ENCODE measurements at regions not wholly inside any gene's neighbourhood (a gene's known extent, or its start where the extent isn't known, plus 50 kb on each side); places are given as distances from the start of the nearest gene placed in this dataset.
A peak's percentile ranks its signal among the peaks of the same experiment; 100 is the strongest.

DNA sequence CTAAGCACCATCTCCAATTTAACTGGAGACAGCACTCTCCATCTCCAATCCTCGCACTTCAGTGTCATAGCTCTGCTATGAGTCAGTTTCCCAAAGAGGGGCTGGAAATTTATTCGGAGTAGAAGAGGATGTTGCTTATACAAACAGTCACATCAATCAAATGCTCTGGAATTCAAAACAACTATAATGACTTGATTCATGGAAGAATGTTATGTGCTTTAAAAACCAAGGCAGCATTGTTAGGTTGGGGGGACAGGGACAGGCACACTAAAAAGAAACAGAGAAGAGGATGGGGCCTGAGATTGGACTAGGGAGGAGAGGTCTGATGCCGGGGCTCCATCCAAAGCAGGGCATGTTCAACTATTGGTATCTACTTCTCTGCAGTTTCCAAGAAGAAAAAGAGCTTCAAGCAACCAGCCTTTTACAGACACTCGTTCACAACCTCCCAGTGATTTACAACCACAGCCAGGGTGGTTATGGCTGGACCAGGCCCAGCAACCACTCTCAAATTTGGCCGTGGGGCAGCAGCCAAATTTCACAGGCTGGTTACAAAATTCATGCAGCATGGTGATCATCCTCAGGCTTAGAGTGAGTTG is 117.5 kb upstream of the ZNF366 start:
- H3K27ac ChIP-seq: no peak overlapping the region
- H3K4me3 ChIP-seq (ENCODE audit: low read depth, low read length): no peak overlapping the region
- no peaks in the 10 kb centered on the region for H3K27me3 ChIP-seq (replicated peaks)
- in situ Hi-C loops (cut with HindIII; ENCODE audit: low pct_ligation_motif_present, low sequenced_read_pairs): no loop called here
- TF ChIP-seq, protein P1, sequence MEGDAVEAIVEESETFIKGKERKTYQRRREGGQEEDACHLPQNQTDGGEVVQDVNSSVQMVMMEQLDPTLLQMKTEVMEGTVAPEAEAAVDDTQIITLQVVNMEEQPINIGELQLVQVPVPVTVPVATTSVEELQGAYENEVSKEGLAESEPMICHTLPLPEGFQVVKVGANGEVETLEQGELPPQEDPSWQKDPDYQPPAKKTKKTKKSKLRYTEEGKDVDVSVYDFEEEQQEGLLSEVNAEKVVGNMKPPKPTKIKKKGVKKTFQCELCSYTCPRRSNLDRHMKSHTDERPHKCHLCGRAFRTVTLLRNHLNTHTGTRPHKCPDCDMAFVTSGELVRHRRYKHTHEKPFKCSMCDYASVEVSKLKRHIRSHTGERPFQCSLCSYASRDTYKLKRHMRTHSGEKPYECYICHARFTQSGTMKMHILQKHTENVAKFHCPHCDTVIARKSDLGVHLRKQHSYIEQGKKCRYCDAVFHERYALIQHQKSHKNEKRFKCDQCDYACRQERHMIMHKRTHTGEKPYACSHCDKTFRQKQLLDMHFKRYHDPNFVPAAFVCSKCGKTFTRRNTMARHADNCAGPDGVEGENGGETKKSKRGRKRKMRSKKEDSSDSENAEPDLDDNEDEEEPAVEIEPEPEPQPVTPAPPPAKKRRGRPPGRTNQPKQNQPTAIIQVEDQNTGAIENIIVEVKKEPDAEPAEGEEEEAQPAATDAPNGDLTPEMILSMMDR (IDR thresholded peaks at IDR 0.05; ENCODE audit: low read depth, low read length, missing control alignments): no peak
- peak; percentile 23 for DNase-seq
- no peaks in the 10 kb centered on the region for H3K36me3 ChIP-seq (replicated peaks)

- no peak overlapping the region for H3K4me3 ChIP-seq (ENCODE audit: low read depth, low read length)
These were observed 116.7 kb upstream of the ZNF366 start for GRCh38 chr5:72623936-72624335.

DNA sequence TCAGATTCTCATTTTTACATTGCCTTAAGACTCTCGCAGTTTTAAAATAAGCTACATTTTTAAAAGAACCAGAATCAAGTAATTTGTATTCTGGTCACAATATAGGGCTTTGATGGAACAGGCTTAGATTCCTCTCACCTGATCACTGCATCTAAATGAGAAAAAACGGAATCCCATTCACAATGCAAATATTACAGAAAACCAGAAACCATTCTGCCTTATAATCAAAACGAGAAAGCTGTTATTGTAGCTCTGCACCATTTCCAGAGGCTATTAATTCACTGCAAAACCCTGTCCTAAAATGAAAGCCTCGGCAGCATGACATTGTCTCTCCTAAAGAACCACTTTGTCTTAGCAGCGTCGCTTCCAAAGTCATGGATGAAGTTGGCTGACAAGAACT is 116.1 kb upstream of the ZNF366 start:
- in situ Hi-C loops (cut with HindIII; ENCODE audit: low pct_ligation_motif_present, low sequenced_read_pairs): no loop called here
- TF ChIP-seq, protein P1 (IDR thresholded peaks at IDR 0.05; ENCODE audit: low read depth, low read length, missing control alignments): no peak
- Histone ChIP-seq H3K4me3 (ENCODE audit: low read depth, low read length) (no peak overlapping the region), H3K27ac (no peak overlapping the region), H3K36me3 (replicated peaks) (no peaks in the 10 kb centered on the region), H3K27me3 (replicated peaks) (no peaks in the 10 kb centered on the region)
- no peak for DNase-seq

More at GRCh38 chr5:72623936-72624335, 116.7 kb upstream of the ZNF366 start:
- Histone ChIP-seq H3K36me3 (replicated peaks) (no peaks in the 10 kb centered on the region), H3K27me3 (replicated peaks) (no peaks in the 10 kb centered on the region), H3K27ac (no peak overlapping the region)
- in situ Hi-C loops (cut with HindIII; ENCODE audit: low pct_ligation_motif_present, low sequenced_read_pairs): no loop called here
- DNase-seq: no peak
- TF ChIP-seq, protein P1 (IDR thresholded peaks at IDR 0.05; ENCODE audit: low read depth, low read length, missing control alignments): no peak

- TF ChIP-seq, protein P1 (IDR thresholded peaks at IDR 0.05; ENCODE audit: low read depth, low read length, missing control alignments): no peak
- Histone ChIP-seq H3K27ac (no peak overlapping the region), H3K36me3 (replicated peaks) (no peaks in the 10 kb centered on the region), H3K4me3 (ENCODE audit: low read depth, low read length) (no peak overlapping the region), H3K27me3 (replicated peaks) (no peaks in the 10 kb centered on the region)
- no peak for DNase-seq
- in situ Hi-C loops (cut with HindIII; ENCODE audit: low pct_ligation_motif_present, low sequenced_read_pairs): no loop called here
These were observed 115.1 kb upstream of the ZNF366 start for GRCh38 chr5:72622170-72622760.

GRCh38 chr5:72621576-72621975 is 114.4 kb upstream of the ZNF366 start:
- Histone ChIP-seq H3K27me3 (replicated peaks) (no peaks in the 10 kb centered on the region), H3K27ac (no peak overlapping the region), H3K4me3 (ENCODE audit: low read depth, low read length) (no peak overlapping the region), H3K36me3 (replicated peaks) (no peaks in the 10 kb centered on the region)
- in situ Hi-C loops (cut with HindIII; ENCODE audit: low pct_ligation_motif_present, low sequenced_read_pairs): no loop called here
- TF ChIP-seq, protein P1 (IDR thresholded peaks at IDR 0.05; ENCODE audit: low read depth, low read length, missing control alignments): no peak
- DNase-seq: no peak

DNA sequence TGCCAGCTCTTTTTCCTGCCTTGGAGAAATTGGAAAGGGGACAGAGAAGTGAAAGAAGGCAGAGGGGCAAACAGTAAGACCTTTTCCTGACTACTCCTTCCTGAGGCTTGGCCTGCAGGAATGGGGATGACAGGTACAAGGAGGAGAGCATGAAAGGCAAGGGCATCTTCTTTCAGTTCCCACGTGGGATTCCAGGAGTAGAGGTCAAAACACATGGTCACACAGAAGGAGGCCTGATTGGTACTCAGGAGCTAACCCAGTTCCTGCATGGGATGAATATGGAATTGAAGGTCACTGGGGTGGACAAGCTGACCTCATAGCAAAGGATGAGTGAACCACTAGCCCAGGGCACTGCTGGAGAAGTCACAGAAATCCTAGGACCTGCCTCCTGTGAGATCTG is 112.5 kb upstream of the ZNF366 start:
- H3K4me3 ChIP-seq (ENCODE audit: low read depth, low read length): no peak overlapping the region
- TF ChIP-seq, protein P1 (IDR thresholded peaks at IDR 0.05; ENCODE audit: low read depth, low read length, missing control alignments): no peak
- H3K36me3 ChIP-seq (replicated peaks): no peaks in the 10 kb centered on the region
- DNase-seq: no peak
- in situ Hi-C loops (cut with HindIII; ENCODE audit: low pct_ligation_motif_present, low sequenced_read_pairs): no loop called here
- H3K27ac ChIP-seq: no peak overlapping the region
- no peaks in the 10 kb centered on the region for H3K27me3 ChIP-seq (replicated peaks)

Data from brain microvascular endothelial cell (primary cell).